Frontal cortex (tissue), 3 donors: ENCODE measurements at regions not wholly inside any gene's neighbourhood (a gene's known extent, or its start where the extent isn't known, plus 50 kb on each side); places are given as distances from the start of the nearest gene placed in this dataset.

Experiments used
- DNase-seq, 2 donors: peaks; one replicate each; pipeline ENCODE4 v3.0.0; 2012; ENCODE audit warnings: low spot score in 2 of 2
- FAIRE-seq: peaks from 2 replicates; lab custom pipeline; 2012; peaks lifted over from hg19 to GRCh38; lab: Jason Lieb, UNC
- donor health status: control.
- donor health status: control.
- donor health status: control.

DNA sequence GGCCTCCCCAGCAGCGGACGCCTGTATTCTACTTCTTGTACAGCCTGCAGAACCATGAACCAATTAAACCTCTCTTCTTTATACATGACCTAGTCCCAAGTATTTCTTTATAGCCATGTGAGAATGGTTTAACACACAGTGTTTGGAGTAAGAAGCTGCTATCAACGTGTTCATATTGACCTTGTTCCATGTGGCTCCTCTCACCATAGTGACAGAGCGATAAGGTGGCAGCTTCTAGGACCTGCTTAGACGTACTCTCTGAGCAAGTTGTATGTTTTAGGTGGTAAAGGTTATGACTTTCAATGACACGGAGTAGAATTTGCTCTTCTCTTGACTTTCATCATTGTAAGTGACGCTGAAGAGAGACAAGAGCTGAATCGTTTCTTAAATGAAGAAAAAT lies 157.7 kb upstream of the SLCO3A1 start:
- FAIRE-seq (no peak), DNase-seq (no peak)

DNA sequence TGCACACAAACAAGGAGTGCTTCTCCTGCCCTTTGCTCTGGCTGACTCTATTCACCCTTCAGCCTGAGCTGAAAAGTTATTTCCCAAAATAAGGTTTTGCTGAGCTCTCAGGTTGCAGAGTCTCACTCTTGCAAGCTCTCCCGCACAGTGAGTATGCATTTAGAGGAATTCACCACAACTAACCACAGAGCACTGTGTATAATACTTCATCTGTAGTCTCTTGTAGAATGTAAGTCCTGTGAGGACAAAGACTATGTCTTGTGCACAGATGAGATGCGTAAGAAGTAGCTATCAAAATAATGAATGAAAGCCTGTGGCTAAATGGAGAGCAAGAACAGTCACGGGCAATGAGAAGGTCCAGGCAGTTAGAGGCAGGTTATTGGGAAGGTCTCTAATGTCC lies 156.5 kb upstream of the SLCO3A1 start:
- DNase-seq (no peak), FAIRE-seq (no peak)

DNA sequence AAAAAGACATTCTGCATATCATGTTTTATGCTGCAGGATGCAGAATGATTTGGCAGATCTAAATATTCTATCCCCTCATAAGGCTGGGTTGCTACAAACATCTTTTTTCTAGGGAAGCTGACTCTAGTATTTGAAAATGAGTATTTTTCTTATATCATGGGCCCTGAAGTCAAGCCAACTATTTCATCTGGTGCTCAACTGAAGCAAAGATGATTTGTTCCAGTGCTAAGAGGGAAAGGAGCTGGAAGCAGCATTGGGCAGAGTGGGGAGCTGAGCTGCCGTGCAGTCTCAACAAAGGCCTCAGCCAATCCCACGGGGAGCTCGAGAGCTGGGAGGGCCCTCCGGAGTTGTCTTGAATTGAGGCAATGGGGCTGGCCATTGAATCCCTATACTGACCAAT lies 155.3 kb upstream of the SLCO3A1 start:
- DNase-seq: no peak
- FAIRE-seq: no peak

DNA sequence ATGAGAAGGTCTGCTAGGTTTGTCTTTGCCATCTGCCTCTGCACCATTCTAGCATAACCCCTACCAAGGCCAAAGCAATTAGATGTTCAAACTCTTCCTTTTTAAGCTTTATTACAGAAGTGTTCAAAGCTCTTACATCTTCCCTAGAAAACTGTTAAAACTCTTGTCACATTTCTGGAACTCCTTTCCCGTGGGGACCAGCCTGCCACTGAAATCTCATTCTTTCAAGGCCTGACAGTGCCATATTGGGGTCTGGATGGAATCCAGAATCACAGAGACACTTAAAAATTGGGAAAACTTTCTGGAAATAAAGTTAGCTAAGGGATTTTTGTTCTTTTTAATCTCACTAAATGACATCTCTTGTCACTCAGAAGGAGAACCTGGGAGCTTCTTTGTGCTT lies 153.8 kb upstream of the SLCO3A1 start:
- no peak for DNase-seq

DNA sequence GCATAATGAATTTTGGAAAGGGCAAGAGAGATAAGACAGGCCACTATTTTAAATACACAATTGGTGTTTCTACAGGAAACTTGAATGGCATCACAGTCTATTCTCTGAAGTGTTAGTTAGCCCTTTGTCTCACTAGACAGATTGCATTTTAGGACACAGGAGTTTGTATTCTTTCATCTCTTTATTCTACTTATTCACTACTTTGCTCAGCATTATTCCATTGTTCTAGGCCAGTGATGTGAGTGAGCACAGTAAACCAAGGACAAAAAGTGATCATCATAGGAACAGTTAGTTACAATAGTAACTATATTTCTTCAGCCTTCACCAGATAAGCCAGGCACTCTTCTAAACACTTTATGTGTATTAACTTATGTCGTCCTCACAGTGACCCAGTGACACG lies 150.2 kb upstream of the SLCO3A1 start:
- DNase-seq (no peak), FAIRE-seq (no peak)

More for the DNA sequence above, 153.8 kb upstream of the SLCO3A1 start:
- FAIRE-seq: no peak

DNA sequence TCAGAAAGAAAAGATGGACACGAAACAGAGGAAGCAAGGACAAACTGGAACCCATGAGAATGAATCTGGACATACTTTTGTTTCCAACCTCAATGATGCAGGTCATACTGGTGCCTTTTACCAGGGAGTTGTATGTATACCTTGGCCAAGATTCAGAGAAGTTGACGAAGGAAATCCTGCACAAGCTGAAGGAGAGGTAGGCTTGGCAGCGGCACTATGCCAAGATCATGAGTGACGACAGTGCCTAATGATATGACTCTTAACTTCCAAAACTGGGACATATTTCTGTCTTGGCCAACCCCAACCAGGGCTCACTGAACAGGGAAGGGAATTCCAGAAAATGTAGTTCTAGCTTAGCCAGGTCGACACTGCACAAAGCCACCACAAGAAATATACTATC lies 149.2 kb upstream of the SLCO3A1 start:
- FAIRE-seq: no peak
- DNase-seq: no peak

DNA sequence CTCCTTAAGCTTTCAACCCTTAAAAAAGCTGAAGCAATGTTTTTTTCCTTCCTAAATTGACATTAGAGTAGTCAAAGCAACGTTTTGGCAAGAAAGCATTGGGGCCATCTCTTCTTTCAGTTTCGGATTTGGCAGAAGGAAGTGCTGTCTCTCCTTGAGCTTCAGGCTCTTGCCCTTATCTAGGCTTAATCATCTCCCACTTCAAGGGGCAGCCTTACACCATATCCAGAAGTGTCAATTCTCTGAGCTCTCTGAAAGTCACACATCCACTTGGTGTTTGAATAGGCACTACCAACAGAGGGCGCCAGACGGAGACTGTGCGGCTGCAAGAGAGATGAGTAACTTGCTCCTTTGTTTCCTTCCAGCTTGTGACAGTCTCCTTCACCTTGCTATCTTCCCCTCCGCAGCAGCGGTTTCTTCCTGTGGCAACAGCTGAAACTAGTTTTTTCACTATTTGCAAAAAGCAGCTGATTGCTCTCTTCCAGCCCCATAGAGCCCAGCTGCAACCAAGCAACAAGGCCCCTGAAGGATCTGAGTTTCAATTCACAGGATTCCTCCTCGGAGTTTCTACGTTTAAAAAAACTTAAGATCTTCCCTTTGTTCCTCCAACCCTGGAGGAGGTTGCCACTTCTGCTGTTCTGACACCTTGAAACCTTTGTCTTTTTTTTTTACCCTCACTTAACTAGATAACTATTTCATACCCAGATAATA lies 147.0 kb upstream of the SLCO3A1 start:
- no peak for FAIRE-seq
- DNase-seq: peak; percentile 19 to 43

DNA sequence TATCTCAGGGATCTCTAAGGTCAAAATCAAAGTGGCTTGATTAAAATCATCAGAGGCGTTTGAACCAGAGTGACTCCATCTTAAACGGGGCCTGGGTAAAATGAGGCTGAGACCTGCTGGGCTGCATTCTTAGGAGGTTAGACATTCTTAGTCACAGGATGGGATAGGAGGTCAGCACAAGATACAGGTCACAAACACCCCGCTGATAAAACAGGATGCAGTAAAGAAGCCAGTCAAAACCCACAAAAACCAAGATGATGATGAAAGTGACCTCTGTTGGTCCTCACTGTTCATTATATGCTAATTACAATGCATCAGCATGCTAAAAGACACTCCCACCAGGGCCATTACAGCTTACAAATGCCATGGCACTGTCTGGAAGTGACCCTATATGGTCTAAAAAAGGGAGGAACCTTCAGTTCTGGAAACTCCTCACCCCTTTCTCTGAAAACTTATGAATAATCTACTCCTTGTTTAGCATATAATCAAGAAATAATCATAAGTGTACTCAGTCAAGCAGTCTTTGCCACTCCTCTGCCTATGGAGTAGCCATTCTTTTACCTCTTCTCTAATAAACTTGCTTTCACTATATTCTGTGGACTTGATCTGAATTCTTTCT lies 143.3 kb upstream of the SLCO3A1 start:
- DNase-seq: no peak
- FAIRE-seq: no peak

DNA sequence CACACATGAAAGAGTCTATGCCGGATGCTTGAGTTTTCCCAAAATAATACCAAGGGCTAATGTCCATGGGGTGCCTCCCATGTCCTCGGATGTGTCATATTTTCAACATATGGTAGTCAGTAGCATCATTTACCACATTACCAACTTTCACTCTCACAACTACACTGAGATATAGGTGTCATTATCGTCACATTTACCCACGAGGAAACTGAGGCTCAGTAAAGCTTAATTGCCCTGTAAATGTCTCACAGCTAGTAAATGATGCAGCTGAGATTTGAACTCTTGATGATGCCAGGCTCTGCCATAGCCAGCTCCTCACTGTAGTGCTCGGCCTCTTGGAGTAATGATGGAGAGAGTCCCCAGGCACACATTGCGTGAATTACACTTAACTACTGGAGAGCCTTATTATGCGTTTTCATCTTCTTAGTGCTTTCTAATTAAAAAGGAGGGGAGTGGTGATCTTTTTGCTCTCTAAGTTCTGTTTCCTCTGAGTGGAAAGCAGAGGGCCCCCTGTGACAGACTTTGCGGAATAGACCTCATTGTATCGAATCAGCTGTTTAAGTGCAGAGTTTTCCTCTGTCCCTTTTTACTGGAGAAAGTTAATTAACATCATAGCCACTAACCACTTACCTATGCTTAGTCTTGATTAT lies 142.0 kb upstream of the SLCO3A1 start:
- FAIRE-seq: no peak
- DNase-seq: no peak

DNA sequence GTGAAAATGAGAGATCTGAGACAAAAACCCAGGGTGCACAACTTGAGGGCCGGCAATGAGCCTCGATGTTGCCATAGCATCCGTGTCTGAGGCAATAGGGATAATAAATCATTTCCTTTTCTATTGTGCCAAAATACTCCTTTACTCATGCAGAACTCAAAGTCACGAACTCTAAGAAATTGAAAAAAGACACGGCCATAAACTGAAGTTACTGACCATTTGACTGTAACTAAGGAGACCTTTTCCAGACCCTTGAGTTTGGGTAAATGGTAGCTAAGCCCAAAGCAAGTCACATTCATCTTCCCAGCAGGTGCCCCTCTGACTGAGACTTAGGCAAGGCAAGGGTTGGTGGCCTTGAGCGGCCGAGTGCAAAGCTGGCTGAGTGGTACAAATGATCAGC lies 141.2 kb upstream of the SLCO3A1 start:
- no peak for DNase-seq

DNA sequence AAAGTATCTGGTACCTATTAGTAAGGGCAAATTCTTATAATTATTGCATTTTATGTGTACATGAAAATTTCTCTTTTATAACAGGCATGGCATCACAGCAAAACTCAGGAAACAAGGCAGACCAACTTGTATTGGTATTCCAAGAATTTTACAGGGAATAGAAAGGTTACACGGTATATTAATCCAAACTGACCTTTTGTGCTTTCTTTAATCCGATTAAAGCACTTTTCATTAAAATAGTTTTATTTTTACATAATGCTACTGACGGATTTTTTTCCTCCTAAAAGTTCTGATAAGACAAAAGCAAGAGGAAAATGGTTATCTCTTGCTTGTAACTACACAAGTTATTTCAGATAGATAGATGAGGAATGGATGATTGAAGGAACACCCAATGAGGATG lies 137.0 kb upstream of the SLCO3A1 start:
- no peak for FAIRE-seq

More for the DNA sequence above, 141.2 kb upstream of the SLCO3A1 start:
- FAIRE-seq: no peak

DNA sequence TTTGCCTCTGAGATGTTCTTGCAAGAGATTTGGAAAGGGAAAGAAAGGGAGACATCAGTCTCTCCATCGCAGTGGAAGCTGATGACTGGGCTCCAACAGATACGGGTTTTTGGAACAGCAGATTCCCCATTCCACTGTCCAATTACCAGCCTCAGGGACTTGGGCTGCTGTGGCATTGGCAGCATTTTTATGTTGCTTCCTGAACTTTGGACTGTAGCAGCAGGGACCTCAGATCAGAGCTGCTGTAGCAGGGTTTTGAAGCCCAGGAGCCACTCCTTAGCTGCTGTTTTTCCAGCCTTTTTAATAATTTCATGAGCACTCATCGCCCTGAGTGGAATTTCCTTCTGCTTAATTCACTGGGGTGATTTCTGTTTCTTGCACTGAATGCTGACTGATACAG lies 135.7 kb upstream of the SLCO3A1 start:
- no peak for DNase-seq
- FAIRE-seq: no peak

More for the DNA sequence above, 137.0 kb upstream of the SLCO3A1 start:
- DNase-seq: no peak

DNA sequence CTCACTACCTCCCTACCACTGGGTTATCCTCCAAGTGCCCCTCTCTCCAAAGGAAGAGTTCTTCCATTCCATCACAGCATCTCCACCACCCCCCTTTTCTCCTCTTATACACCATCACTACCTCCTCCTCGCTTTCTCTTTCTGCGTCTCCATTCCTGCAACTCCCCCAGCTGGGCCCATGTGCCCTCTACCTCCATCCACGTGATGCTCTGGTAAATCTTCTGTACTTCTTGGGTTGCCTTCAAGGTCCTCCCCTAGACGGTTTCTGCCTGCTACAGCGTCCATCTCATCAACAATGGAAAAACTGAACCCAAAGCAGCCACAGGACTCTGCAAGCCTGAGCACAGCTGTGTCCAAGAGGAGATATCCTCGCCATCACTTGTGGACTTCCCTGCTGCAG lies 129.5 kb upstream of the SLCO3A1 start:
- FAIRE-seq (no peak), DNase-seq (no peak)

DNA sequence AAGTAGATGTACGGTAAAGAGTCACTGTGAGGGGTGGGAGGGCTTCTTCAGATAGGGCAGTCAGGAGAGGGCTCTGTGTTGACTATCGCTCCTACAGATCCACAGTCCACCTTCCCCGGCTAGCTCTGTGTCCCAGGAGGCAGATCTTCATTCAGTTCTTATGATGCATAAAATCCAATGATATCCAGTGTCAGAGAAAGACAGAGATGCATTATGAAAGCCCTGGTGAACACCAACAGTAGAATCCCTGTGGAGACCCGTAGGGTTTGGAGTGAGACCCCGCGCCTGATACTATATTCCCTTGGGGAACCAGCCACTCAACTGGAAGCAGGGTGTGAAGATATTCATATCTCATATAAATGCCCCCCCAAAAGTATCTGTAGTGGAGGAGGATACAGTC lies 119.8 kb upstream of the SLCO3A1 start:
- FAIRE-seq (no peak), DNase-seq (no peak)

DNA sequence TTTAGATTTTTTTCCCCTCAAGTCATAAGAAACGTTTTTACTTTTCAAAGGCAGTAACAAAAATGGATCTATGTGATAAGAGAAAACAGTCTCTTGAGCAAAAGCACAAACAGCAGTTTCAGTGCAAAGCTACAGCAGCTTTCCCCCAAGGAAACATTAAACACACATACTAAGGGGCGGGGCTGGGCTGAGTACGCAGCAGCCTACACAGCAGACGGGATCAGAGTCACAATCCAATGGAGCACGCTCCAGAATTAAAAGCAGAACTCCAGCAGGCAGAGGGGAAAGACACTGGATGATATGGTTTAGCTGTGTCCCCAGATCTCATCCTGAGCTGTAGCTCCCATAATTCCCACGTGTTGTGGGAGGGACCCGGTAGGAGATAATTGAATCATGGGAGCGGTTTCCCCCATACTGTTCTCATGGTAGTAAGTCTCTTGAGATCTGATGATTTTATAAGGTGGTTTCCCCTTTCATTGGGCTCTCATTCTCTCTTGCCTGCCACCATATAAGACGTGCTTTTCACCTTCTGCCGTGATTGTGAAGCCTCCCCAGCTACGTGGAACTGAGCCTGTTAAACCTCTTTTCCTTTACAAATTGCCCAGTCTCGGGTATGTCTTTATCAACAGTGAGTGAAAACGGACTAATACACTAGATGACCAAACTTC lies 116.2 kb upstream of the SLCO3A1 start:
- DNase-seq: no peak
- FAIRE-seq: no peak

DNA sequence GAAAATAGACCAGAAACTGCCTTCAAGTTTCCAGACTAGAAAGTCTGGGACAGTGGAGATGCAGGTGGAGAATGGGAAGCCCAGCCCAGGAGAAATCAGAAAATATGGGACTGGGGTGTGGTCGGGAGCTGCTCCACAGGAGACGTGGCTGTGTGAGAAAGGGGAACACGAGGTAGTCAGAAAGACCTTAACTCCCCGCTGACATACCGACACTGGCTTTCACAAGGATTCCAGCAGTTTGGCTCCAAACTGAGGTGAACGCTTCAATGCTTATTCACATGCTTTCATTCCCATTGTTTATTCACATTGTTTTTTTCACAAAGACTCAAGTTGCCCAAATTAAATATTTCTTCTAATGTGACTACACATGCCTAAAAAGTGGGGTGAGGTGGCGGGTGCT lies 111.5 kb upstream of the SLCO3A1 start:
- DNase-seq (no peak), FAIRE-seq (no peak)

DNA sequence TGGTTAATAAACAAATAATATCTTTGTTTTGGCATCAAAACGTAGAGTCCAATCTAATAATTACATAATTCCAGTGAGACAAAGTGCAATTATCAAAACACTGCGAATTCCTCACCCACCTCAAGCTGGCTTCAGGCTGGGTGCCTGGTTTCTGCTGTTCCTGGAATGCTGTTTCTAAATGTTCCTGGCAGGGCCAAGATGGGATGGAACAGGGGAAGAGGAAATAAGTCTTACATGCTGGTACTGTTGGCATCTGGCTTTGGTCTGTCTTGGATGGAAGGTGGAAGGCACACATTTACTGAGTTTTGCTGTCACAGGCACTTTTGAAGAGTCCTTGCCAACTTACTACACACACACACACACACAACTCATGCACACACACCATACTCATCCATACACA lies 101.9 kb upstream of the SLCO3A1 start:
- DNase-seq (peak; percentile 8 to 10), FAIRE-seq (no peak)

DNA sequence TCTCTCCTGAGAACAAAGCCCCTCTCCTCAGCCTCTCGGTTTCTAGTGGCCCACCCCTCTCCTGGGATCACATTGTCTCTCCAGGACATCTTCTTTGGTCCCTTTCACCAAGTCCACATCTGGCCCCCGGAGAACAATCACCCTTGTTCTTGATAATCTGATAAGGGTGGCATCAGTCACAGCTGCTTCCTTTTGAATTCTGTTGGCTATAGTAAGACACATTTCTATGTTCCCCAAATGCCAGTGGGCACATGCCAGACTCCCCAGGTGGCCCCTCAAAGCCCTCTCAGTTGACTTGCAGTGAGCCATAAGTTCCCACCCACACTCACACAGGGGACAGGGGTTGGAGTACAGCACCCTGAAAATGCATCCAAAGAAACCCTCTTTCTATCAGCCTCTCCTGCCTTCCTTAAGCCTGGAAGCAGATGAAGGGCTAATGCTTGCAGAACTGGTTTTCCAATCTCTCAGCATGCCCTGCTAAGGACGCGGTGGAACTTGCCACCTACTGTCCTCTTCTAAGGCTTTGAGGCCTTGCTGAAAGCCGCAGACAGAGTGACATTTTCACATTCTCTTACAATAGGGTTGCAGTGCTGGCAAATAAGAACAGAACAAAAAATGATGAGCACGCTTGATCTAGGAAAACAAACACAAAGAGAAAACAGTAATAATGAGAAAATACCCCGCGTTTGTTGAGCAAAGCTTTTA lies 101.3 kb upstream of the SLCO3A1 start:
- DNase-seq: peak; percentile 6 to 10
- no peak for FAIRE-seq

DNA sequence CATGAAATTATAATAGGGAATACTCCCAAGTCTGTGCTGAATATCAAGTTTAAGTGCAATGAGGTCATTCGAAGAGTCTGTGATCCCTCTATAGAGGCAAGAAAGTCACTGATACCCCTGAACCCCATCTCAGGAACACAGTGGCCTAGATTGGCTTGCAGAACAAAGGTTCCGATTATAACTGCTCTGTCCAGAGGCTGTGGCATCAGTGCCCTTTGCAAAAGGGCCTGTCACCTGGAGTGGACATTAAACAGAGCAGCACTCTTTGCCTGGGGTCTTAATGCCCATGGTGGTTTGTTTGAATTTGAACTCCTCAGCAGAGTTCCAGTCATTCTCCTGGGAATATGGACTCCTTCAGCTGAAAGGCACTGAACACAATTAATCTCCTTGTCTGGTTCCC lies 93.9 kb upstream of the SLCO3A1 start:
- DNase-seq: no peak
- FAIRE-seq: no peak

DNA sequence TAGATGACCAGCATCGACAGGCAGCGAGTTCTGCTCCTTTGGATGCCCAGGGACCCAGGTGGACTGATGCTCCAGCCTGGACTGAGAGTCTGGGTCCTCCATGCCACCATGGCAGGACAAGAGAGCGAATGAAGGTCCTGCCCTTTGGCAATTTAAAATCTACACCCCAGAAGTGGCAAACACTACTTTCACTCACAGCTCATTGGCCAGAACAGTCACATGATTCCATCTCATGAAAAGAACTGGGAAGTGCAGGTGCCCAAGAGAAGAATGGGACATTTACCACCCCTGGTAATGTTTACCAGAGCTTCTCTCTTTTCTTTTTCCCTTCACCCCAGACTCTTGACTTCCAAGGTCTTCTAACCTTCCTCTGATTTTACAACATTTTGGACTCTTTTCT lies 87.8 kb upstream of the SLCO3A1 start:
- no peak for FAIRE-seq
- DNase-seq: no peak
